Right kidney (tissue), 1 donor: ENCODE measurements at regions not wholly inside any gene's neighbourhood (a gene's known extent, or its start where the extent isn't known, plus 50 kb on each side); places are given as distances from the start of the nearest gene placed in this dataset.
"Not testable (repeated sequence)": the region's sequence is repeated elsewhere in the genome, so short reads cannot be mapped to it uniquely, and the experiment has no call there.

Experiments used
- DNase-seq: peaks from one replicate; pipeline ENCODE4 v3.0.0-alpha.2; 2016

DNA sequence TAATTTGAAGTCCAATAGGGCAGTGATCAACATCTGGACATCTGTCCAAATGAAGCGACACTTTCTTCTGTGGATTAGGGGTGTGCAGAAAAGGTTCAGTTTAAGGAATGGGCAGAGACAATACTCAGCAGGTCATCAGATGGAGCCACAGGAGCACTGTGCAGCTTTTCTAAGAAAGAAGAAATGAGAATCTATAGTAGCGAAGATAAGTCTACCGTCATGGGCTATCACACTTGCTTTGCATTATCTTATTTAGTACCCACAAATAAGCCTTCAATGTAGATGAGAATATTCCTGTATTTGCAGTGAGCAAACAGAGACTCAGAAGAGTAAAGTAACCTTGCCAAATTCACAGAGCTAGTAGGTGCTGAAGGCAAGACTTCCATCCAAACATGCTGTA lies 412.0 kb upstream of the GOT2 start:
- no peak for DNase-seq

DNA sequence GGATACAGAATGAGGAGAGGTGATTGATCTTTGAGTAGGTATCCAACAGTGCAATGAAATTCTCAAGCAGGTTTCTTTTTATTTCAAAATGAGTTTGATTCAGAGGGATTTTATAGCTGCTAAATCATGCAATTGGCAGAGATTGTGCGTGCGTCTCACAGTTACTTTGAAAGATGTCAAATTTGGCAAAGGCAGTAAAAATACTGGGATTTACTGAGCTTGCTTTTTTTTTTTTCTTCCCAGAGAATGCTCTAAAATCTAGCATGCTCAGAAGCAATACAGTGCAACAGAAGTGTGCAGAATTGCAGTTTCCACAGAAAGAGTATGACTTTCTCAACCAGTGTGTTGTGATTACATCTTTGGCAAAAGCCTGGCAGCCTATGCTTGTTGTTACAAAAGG lies 410.7 kb upstream of the GOT2 start:
- DNase-seq = no peak

DNA sequence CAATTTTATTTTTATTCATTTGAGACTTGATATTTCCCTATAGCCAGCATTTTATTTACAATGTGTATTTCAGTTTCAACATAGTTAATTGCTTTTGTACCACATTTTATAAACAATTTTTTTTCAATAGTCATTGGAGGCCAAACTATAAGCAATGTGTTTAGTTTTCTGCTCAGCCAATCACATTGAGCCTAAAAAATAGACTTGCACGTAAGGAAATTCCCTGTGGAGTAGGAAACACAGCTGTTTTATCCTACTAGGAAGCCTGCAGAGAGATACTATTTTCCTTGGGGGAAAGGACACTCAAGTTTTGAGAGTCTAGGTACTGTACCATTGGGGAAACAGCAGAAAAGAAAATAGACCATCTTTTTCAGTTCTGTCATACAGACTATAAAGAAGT lies 410.2 kb upstream of the GOT2 start:
- DNase-seq = no peak

DNA sequence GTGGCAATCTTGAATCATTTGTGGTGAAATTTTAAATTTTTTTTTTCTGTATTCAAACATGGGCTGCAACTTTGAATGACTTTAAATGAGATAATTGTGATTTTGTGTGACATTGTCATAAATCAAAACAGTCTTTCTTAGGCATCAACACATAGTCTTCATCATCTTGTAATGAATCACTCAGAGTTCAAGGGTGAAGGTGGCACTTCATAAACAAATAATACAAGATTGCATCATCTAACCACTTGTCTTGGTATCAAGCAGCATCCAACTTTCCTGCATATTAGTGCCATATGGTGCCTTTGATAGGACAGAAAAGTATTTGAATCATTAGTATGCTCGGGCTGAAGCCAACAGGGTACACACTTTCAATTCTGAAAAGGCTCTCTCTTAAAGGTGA lies 392.4 kb upstream of the GOT2 start:
- DNase-seq = no peak

DNA sequence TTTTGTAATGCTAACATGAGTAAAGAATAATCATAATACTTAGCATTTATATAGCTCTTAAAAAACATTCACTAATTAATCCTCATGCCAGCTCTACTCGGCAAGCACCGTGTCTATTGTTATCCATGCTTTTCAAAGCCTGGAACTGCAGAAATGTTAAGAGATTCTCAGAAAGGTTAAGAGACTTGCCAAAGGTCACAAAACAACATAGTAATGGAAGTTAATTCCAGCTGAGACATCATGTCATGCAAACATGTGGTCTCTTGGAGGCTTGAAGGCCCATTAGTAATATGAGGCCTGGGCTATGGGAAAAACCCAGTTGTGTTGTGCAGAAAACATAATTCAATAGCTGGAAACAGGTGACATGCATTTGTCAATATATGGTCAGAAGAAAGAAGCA lies 389.9 kb upstream of the GOT2 start:
- DNase-seq = no peak

DNA sequence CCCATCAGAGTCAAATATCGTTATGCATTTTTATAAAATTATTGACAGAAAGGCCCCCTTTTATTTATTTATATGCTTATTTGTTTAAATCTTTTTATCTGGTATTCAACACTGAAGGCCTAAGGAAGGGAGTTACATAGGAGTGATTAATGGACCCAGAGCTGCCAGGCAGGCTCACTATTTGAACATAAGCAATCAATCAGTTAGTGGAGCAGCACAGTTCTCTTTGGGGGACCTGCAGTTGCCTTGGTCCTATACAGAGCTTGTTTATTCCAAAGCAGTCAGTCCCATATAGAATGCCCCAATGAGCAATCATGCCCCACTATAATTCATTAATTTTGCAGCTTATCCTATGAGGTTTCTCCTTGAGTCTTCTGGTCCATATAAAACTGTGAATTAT lies 389.4 kb upstream of the GOT2 start:
- DNase-seq = no peak

DNA sequence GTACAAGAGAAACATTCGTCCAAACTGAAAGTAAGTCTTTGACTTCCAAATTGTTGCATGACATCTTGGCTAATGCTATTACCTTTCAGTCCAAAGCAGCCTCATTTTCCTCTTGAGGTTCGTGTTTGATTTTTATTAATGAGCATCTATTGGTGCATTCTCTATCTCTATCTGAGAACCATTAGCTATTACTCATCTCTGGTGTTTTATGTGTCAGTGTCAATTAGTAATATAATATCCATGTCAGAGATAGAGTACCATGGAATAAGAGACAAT lies 388.1 kb upstream of the GOT2 start:
- DNase-seq = no peak

DNA sequence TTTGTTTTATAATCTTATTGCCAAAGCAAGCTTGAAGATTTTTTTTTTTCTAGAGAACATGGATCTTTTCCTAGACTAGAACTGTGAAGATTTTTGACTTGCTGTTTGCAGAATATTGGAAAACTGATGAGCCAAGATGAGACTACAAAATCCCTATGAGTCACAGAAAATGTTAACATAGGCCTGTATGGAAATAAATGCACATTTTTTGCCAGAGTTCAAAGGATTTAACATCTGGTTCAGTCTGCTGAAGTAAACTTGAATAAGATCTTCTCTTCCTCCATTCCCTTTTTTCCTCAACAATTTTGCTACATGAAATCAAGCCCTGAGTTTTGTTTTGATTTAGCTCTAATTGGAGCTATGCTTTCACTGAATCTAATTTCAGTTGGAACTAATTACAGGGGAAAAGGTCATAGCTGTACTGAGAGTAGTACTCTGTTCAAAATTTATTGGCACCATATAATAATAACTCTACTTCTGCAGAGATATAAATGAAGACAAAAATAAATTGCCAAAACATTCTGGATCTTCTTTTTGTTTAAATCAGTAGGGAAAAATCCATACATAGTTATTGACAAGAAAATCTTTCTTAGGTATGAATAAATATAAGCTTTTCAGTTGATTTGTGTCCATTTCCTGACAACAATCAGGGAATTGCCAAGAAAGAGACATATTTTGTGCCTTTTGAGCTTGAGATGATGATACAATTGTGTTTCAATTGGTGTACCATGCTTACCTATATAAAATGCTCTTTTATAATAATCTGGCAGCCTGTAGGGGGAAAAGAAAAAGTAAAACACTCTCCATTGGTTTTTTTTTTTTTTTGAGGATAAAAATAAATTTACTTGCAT lies 387.5 kb upstream of the GOT2 start:
- no peak for DNase-seq

DNA sequence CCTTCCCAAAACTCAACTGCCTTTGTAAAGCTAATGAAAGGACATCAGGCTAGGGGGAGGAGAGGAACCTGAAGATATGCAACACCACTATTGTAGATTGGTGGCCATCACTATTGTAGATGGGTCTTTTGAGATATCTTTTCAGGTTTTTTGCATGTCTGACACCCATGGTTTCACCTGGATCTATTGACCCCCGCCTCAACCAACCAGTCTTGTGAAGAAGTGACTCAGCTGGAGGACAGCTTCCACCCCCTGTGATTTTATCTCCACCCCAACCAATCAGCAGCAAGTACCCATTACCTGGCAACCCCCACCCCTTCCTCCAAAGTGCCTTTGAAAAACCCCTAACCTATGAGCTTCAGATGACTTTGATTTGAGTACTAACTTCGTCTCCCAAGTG lies 382.6 kb upstream of the GOT2 start:
- DNase-seq = no peak

DNA sequence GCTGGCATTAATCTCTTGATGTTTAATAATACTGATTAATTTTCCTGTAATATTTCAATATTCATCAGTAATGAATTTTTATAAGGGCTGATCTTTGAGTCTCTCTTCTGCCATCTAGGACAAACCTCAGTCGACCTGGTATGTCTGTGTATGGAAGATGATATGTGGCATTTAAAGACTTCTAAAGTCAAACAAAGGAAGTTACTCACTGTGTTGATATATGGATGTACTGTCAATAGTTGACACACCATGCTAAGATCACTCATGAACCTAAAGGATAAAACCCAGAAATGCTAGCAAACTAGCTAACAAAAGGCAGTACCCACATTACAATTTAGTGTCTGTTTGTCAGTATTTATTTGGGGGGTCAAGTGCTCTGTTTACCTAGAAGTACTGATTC lies 380.7 kb upstream of the GOT2 start:
- no peak for DNase-seq

DNA sequence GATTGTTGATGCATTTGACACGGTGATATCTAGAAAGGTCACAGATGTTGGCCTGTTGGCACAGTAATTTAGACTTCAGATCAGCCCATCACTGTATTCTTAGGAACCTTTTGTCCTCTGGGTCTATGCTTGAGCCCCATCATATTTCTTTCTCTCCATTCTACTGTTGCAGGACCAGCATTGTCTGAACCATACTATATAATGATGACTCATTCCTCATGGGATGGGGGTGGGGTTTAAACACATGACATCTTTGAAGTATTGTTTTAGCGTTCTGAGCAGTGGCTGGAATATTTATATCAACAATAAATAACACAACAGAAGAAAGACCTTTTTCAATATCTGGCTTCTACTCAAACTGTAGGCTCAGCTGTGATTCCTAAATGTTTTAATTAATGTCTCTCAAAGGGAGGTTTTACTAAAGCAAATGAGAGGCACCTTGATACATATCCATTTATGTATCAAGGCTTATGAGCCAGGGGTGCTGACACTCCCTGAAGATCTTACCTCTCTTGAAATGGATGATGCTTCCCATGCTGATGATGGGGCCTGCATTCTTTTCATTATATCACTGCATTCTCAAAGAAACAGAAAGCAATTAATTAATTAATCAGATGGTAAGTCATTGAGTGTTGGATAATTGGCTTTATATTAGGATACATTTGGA lies 379.0 kb upstream of the GOT2 start:
- no peak for DNase-seq

DNA sequence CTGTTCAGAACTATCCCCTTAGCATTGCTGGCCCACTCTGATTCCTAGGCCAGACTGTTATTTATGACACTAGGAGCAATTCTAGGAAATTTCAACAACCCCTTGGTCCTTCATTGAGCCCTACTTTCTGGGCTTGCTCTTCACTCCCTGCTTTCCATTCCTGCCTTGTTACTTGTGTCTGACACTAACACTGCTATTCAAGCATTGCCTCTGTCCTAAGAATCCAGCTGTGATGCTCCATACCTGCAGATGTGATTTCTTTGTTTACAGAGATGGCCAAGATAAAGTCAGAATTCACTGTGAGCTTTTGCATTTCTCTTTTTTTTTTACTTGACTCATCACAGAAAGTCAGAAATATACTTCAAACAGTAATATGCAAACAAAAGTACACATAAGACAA lies 377.2 kb upstream of the GOT2 start:
- no peak for DNase-seq

DNA sequence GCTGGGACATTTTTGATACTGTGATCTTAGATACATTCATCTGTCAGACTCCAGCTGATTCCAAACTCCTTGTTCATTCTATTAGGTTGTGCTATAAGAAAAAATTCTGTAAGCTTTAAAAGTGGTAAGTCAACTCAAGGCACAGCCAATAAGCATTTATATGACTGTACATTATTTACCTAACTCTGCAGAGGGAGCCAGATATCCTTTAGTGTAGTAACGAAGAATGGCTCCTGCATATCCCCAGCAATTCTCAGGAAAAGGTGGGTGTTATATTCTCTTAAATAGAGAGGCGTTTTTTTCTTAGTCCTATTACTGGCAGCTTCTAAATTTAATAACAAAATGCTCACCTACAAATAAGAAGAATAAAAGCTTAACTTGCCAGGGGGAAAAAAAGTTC lies 374.3 kb upstream of the GOT2 start:
- DNase-seq = no peak

DNA sequence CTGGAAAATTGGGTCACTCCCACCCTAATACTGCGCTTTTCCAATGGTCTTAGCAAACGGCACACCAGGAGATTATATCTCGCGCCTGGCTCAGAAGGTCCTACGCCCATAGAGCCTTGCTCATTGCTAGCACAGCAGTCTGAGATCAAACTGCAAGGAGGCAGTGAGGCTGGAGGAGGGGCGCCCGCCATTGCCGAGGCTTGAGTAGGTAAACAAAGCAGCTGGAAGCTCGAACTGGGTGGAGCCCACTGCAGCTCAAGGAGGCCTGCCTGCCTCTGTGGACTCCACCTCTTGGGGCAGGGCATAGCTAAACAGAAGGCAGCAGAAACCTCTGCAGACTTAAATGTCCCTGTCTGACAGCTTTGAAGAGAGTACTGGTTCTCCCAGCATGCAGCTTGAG lies 362.6 kb upstream of the GOT2 start:
- DNase-seq = not testable (repeated sequence)

DNA sequence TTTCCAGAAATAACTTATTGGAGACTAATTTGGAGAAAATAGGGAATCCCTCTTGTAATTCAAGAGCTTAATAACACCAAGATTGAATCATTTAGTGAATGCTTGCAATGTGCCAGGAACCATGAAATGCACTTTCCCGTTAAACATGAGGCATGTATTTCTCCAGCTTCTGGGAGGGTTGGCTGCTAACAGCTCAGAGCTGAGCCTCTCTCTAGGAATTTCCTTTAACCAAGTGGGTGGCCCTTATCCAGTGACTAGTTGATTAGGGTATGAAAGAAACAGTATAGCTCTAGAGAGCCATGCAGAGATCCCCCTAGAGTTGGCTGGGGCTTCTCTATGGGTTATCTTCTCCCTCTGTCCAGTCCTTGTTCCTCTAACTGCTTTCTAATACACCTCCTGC lies 356.4 kb upstream of the GOT2 start:
- no peak for DNase-seq

DNA sequence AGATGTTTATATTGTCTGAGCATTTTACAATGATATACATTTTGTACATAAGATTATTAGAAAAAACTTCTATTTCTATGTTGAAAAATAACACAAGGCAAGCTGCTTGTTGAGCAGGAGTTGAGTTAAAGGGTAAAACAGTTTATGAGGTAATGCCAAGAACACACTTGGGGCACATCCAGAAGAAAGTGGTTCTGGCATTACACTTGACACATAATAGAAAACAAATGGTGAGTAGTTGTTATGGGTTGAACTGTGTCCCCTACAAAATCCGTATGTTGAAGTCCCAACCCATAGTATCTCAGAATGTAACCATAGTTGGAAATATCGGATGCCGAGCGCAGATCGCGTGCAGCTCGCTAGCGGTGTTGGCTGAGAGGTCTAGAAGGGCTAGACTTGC lies 354.3 kb upstream of the GOT2 start:
- no peak for DNase-seq

DNA sequence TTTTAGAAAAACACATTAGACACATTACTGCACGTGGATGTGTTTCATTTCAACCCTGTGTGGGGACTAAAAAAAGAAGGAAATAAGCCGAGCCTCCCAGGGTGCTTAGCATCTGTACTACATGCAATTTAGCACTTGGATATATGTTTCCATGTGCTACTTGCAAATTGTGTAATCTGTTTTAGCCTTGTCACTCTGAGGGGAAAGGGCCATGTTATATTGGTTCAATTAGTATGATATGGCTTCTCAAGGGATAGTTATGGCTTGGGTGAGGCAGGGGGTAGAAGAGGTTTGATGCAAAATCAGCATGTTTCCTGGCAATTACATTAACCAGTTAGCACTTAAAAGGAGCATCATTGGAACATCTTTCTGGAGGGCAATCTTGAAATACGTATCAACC lies 353.5 kb upstream of the GOT2 start:
- DNase-seq = no peak

DNA sequence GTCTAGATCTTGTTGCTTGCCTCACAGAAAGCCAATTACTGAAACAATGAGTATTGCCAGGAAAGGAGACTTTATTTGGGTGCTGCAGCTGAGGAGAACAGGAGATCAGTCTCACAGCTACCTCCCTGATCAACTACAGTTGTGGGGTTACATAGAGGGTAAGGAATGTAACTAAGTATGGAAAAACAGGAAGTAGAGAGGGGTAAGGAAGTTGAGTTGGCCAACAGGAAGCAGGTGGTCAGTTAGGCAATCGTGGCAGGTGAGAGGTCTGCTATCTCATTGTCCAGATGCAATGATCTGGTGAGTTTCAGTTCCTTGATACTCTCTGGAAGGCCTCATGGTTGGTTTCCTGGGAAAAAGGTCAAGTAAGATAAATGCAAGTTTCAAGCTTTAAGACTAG lies 333.1 kb upstream of the GOT2 start:
- DNase-seq = no peak

DNA sequence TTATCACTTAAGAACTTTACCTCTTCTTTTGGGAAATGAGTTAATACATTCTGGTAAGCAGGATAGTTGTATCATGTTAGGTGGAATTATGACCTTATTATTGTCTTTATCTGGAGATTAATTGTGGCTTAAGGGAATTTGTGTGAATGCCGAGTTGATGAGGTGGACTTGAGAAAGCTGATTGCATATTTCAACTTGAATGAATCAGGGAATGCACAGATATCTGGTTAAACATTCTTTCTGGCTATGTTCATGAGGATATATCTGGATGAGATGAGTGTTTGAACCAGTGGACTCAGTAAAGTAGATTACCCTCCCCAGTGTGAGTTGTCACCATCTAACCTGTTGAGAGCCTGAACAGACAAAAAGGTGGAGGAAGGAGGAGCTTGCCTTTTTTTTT lies 326.1 kb upstream of the GOT2 start:
- DNase-seq = no peak

DNA sequence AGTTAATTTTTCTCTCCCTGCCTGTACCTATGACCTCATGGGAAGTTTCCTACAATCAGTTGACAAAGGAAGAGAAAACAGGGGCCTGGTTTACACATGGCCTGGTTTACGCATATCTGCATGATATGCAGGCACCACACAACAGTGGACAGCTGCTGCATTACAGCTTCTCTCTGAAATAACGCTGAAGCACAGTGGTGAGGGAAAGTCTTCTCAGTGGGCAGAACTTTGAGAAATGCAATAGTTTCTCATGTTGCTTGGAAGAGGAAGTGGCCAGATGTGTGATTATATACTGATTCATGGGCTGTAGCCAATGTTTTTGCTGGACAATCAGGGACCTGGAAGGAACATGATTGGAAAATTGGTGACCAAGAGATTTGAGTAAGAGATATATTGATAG lies 324.1 kb upstream of the GOT2 start:
- no peak for DNase-seq

DNA sequence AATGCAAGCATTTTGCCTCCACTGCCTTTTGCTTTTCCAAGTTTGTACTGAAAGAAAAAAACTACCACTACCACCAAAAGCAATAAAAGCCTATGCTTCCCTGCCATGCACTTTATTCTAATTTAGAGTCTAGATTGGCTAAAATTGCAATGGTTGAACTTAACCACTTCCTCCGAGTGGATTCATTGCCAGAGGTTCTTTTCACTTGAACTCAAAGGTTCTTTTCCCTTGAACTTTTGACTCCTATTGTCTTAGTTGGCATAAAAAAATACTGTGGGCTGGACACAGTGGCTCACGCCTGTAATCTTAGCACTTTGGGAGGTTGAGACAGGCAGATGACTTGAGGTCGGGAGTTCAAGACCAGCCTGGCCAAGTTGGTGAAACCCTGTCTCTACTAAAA lies 319.8 kb upstream of the GOT2 start:
- DNase-seq = no peak

DNA sequence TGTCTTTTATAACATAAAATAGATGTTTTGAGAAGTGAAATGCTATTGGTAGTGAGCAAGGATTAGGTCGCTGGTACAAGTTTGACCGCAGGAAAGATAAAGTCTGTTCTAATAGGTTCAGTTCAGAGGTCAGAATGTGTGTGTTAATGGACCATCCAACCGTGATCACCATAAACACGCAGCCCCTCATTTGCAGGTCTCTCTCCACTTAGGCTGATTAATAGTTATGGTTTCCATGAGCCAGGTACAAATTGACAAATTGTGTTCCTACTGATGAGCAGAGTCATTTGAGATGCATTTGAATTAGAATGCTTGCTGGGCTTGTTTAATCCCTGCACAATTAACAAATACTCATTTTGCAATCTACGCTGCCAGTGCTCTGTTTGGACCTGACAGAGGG lies 318.1 kb upstream of the GOT2 start:
- DNase-seq = peak; percentile 6

DNA sequence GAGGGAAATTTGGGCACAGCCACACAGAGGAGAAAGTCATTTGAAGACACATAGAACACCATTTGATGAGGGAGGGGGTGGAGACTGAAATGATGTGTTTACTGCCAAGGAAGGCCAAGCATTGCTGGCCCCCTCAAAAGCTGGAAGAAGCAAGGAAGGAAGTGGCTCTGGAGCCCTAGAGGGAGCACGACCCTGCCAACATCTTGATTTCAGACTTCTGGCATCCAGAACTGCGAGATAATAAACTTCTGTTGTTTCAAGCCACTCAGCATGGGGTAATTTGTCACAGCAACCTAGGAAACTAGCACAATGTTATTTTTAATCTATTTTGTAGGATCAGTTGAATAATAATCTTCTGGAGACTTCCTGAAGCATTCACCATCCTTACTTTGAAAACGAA lies 314.8 kb upstream of the GOT2 start:
- peak; percentile 3 for DNase-seq

DNA sequence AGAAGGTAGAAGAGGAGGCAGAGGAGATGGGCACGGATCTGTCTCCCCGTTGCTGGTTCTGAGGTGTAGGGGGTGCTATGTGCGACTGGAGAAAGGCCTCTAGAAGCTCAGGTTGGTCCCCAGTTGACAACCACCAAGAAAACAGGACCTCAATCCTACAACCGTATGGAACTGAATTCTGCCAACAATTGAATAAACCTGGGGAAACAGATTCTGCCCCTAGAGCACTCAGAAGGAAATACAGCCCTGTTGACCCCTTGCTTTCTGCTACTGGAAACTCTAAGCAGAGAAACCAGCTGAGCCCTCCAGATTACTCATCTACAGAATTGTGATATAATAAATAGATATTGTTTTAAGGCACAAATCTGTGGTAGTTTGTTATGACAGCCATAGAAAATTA lies 313.0 kb upstream of the GOT2 start:
- DNase-seq = no peak

DNA sequence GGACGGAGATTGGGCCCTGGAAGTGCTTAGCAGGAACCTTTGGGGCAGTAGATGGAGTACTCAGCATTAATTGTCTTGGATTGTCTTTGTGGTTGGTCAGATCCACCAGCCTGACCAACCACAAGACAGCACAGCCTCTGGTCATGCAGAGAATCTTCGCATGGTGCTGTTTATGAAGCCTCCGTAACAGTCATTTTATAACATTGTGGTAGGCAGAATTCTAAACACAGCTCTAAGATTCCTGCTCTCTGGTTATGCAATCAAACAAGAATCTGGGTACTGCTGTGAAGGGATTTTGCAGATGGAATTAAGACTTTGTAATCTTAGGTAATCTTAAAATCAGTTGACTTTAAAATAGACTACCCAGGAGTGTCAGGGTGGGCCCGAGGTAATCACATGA lies 312.2 kb upstream of the GOT2 start:
- no peak for DNase-seq
